Astrocyte of the spinal cord (primary cell): ENCODE measurements at regions not wholly inside any gene's neighbourhood (a gene's known extent, or its start where the extent isn't known, plus 50 kb on each side); places are given as distances from the start of the nearest gene placed in this dataset.

Source experiments
- DNase-seq: peaks from one replicate; pipeline ENCODE4 v3.0.0; 2011; ENCODE audit warnings: low read depth, low spot score
- H3K4me3 ChIP-seq: 2 replicates; pipeline ENCODE4 v1.5.1; 2011; ENCODE audit warnings: low read depth, mild to moderate bottlenecking, low read length, moderate library complexity
- CTCF ChIP-seq: IDR thresholded peaks from 2 replicates; pipeline ENCODE4 v1.5.1; 2012; ENCODE audit warnings: low read depth, mild to moderate bottlenecking, low read length, inconsistent platforms
- in situ Hi-C: cut with HindIII; loops from 2 replicates; pipeline ENCODE4 v1.10.0; 2017; ENCODE audit warnings: low sequenced_read_pairs

- in situ Hi-C loops: no loop called here
- no peak overlapping the region for H3K4me3 ChIP-seq
- DNase-seq: no peak
- TF ChIP-seq CTCF: no peak
These were observed 239.0 kb downstream of the OSR1 start for GRCh38 chr2:19119326-19120001.

GRCh38 chr2:19116918-19117317 is 241.5 kb downstream of the OSR1 start:
- TF ChIP-seq CTCF: no peak
- in situ Hi-C loops: no loop called here
- no peak for DNase-seq
- no peak overlapping the region for H3K4me3 ChIP-seq

- in situ Hi-C loops: no loop called here
- H3K4me3 ChIP-seq: no peak overlapping the region
- no peak for TF ChIP-seq CTCF
- DNase-seq: peak; percentile 58
These were observed 243.6 kb downstream of the OSR1 start for GRCh38 chr2:19114754-19115231.

GRCh38 chr2:19114126-19114525 is 244.3 kb downstream of the OSR1 start:
- H3K4me3 ChIP-seq: no peak overlapping the region
- TF ChIP-seq CTCF: no peak
- peak; percentile 55 for DNase-seq
- in situ Hi-C loops: no loop called here

- DNase-seq: peak; percentile 23
- in situ Hi-C loops: no loop called here
- no peak for TF ChIP-seq CTCF
- H3K4me3 ChIP-seq: no peak overlapping the region
These were observed 247.1 kb downstream of the OSR1 start for GRCh38 chr2:19111354-19111753.

GRCh38 chr2:19109518-19109917 is 248.9 kb downstream of the OSR1 start:
- in situ Hi-C loops: no loop called here
- DNase-seq: peak; percentile 18
- H3K4me3 ChIP-seq: no peak overlapping the region
- TF ChIP-seq CTCF: no peak
